Prostate gland (tissue), 2 donors: ENCODE measurements at regions not wholly inside any gene's neighbourhood (a gene's known extent, or its start where the extent isn't known, plus 50 kb on each side); places are given as distances from the start of the nearest gene placed in this dataset.

Experiments
- DNase-seq: peaks from one replicate; pipeline ENCODE4 v3.0.0-alpha.2; 2019; ENCODE audit warnings: low spot score
- H3K27ac ChIP-seq, 2 donors: fragments of 200-600 bp; sonication (generic); 2 replicates each; pipeline ENCODE4 v1.5.1; 2017 to 2019
- H3K27me3 ChIP-seq: fragments of 200-600 bp; sonication (generic); replicated peaks from 2 replicates; pipeline ENCODE4 v1.5.1; 2019; ENCODE audit not compliant: insufficient read depth
- H3K36me3 ChIP-seq, 2 donors: fragments of 200-600 bp; sonication (generic); 1 replicate in 1 of 2; 2 replicates in 1 of 2; pipeline versions ENCODE4 v1.5.1 to v1.8.1; 2017 to 2019
- H3K4me1 ChIP-seq: fragments of 200-600 bp; sonication (generic); replicated peaks from 2 replicates; pipeline ENCODE4 v1.5.1; 2019
- H3K4me3 ChIP-seq, 2 donors: fragments of 200-600 bp; sonication (generic); 2 replicates each; pipeline ENCODE4 v1.5.1; 2017 to 2019
- H3K9me3 ChIP-seq: fragments of 200-600 bp; sonication (generic); 2 replicates; pipeline ENCODE4 v1.5.1; 2017
- POLR2A ChIP-seq: fragments of 450-650 bp; IDR thresholded peaks from one replicate; pipeline ENCODE4 v1.6.1; 2016; ENCODE audit warnings: antibody characterized with exemption, mild to moderate bottlenecking
- POLR2AphosphoS5 ChIP-seq: sonication (generic); formaldehyde crosslinking; IDR thresholded peaks from one replicate; pipeline ENCODE4 v1.6.1; 2017; ENCODE audit warnings: antibody characterized with exemption
- WGBS: methylation state at CpG from one replicate; pipeline ENCODE4 v1.1.5; 2018; 5-methylcytosine and 5-hydroxymethylcytosine counted together
- intact Hi-C: fragments of 100-400 bp; cut with DNase I; formaldehyde crosslinking; loops from one replicate; pipeline ENCODE4 v1.14.2; 2022
- TF ChIP-seq, protein P1 (sequence below), 4 experiments: fragments of 200-600 bp in 2 of 4; fragments of 450-650 bp in 2 of 4; sonication (generic) in 2 of 4; IDR thresholded peaks; 1 replicate in 3 of 4; 2 replicates in 1 of 4; pipeline ENCODE4 v1.5.1; 2016 to 2019; ENCODE audit warnings: antibody characterized with exemption in 4 of 4, mild to moderate bottlenecking in 2 of 4, moderate library complexity in 2 of 4

DNA sequence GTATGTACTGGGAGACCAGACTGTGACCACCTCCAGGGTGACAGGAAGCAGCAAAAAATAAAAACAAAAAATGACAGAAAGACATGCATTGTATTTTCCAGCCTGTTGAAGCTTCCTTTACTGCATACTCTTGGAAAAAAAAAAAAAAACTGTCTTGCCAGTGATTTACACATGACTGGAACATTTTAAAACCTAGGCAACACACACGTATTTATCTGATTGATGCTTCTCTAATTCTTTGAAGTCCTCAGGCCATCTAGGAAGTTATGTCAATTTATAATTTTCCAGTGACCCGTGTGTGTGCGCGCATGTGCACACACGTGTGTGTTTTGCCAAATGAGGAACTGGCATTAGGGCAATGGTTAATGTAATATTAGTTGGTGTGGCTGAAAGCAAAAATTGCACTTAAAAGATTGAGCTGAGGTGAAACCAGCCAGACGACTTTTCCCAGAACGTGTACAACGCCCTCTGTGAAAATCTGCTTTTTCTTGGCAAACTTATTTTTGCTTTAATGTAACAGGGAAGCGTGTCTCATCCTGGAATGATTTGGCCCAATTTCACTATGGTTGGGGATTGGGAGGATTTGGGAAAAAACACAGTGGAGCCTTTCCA, 315.2 kb downstream of the TFAP2A start:
- intact Hi-C loops: no loop called here
- peak overlapping the region in 1 of 2 donors; percentile 24 for H3K4me3 ChIP-seq
- H3K27ac ChIP-seq: peak overlapping the region in 1 of 2 donors; percentile 38
- no peak for DNase-seq
- TF ChIP-seq POLR2A: no peak
- TF ChIP-seq, protein P1, sequence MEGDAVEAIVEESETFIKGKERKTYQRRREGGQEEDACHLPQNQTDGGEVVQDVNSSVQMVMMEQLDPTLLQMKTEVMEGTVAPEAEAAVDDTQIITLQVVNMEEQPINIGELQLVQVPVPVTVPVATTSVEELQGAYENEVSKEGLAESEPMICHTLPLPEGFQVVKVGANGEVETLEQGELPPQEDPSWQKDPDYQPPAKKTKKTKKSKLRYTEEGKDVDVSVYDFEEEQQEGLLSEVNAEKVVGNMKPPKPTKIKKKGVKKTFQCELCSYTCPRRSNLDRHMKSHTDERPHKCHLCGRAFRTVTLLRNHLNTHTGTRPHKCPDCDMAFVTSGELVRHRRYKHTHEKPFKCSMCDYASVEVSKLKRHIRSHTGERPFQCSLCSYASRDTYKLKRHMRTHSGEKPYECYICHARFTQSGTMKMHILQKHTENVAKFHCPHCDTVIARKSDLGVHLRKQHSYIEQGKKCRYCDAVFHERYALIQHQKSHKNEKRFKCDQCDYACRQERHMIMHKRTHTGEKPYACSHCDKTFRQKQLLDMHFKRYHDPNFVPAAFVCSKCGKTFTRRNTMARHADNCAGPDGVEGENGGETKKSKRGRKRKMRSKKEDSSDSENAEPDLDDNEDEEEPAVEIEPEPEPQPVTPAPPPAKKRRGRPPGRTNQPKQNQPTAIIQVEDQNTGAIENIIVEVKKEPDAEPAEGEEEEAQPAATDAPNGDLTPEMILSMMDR (IDR thresholded peaks at IDR 0.05): no peak
- TF ChIP-seq POLR2AphosphoS5: no peak
- 39% methylated on average over 9 of the region's 9 CpGs for WGBS
- no peaks in the 10 kb centered on the region for H3K27me3 ChIP-seq
- H3K36me3 ChIP-seq: no peaks in the 10 kb centered on the region
- H3K4me1 ChIP-seq: no peaks in the 10 kb centered on the region
- no peaks in the 10 kb centered on the region for H3K9me3 ChIP-seq

DNA sequence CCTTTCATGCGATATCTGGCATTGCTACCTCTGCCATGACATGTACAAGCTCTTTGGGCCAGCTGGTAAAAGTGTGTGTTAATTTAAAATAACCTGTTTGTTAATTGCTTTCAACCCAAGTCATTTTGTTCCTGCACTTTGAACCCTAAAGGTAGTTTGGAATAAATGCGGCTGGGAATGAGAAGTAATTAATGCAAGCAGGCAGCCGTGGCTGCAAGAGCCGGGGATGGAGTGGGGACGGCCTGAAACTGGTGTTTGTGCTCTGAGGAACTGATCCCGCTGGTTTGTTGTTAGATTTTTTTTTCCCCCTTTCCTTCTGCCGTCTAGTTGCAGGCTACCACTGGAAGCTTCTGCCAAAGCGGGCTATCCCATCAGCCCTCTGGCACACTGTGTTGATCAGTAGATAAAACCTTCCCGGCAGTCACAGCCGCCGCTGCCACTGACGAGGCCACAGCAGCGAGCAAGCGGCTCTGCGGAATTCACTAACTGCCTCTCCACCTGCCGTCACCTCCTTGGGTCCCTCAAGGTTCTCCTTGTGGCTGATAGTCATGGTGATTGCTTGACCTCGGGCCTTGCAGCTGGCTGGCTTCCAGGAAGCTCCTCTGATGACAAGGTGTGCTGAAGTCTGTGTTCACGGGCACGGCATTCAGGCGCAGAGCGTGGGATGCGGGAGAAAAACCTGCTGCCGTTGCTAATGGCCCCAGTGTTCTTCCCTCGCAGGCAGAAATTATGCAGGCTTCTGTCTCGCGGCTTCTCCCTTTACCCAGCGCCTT, 315.9 kb downstream of the TFAP2A start:
- DNase-seq: peak; percentile 72
- no peaks in the 10 kb centered on the region for H3K36me3 ChIP-seq
- H3K27me3 ChIP-seq: no peaks in the 10 kb centered on the region
- H3K4me3 ChIP-seq: peak overlapping the region; percentile 4 to 24
- H3K9me3 ChIP-seq: no peaks in the 10 kb centered on the region
- TF ChIP-seq, protein P1 (IDR thresholded peaks at IDR 0.05): no peak
- TF ChIP-seq POLR2AphosphoS5: peak; percentile 25
- H3K4me1 ChIP-seq: no peaks in the 10 kb centered on the region
- intact Hi-C loops: no loop called here
- WGBS: 24% methylated on average over 27 of the region's 27 CpGs
- H3K27ac ChIP-seq: peak overlapping the region; percentile 26 to 38

DNA sequence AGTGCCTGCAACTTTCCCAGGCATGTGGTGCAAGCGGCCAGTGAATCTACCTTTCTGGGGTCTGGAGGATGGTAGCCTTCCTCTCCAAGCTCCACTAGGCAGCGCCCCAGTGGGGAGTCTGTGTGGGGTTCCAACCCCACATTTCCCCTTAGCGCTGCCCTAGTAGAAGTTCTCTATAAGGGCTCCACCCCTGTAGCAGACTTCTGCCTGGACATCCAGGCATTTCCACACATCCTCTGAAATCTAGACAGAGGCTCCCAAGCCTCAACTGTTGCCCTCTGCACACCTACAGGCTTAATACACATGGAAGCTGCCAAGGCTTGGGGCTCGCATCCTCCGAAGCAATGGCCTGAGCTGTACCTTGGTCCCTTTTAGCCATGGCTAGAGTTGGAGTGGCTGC, 321.6 kb downstream of the TFAP2A start:
- H3K9me3 ChIP-seq: no peaks in the 10 kb centered on the region
- TF ChIP-seq, protein P1 (IDR thresholded peaks at IDR 0.05): no peak
- no peak for TF ChIP-seq POLR2A
- no peak for TF ChIP-seq POLR2AphosphoS5
- H3K4me3 ChIP-seq: no peak overlapping the region
- no peak overlapping the region for H3K27ac ChIP-seq
- H3K4me1 ChIP-seq: no peaks in the 10 kb centered on the region
- no peak for DNase-seq
- no peaks in the 10 kb centered on the region for H3K36me3 ChIP-seq
- intact Hi-C loops: no loop called here
- 95% methylated on average over 5 of the region's 5 CpGs for WGBS
- no peaks in the 10 kb centered on the region for H3K27me3 ChIP-seq

DNA sequence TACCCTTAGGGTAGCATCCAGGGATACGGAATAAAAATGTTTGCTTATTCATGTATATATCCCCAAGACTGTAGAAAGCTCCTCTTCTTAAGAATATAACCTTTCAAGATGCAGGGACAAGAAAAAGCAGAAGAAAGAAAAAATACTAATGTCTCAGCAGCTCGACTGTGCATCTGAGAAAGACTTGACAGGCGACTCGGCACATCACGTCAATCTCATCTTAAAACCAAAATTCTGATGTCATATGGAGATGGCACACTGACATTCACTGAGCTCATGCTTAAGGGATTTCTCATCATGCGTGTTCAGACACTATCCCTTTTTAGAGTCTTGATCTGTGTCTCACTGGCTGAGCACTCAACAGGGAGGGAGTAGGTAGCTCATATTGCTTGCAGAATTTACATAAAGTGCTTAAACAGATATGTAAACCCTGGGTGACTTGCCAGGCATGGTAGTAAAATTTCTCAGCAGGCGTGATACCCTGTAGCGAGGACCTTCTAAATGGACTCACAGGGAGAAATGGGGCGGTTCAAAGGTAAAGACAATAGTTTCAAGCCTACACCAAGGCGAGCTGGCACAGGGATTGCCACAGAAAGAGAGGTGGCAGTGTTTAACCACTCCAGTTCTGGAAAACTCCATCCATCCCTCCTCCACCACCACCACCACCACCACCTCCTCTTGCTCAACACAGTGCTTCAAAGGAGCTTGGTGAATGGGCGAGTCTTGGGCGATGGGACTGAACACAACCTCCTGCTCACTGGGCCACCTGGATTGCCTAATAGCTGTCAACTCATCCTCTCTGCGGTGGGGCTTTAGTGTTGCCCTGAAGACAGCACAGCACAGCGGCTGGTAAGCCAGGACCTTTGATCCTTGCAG, 330.5 kb downstream of the TFAP2A start:
- Histone ChIP-seq H3K27ac (no peak overlapping the region), H3K36me3 (no peaks in the 10 kb centered on the region), H3K9me3 (no peaks in the 10 kb centered on the region), H3K4me1 (no peaks in the 10 kb centered on the region), H3K4me3 (no peak overlapping the region), H3K27me3 (no peaks in the 10 kb centered on the region)
- TF ChIP-seq, protein P1 (IDR thresholded peaks at IDR 0.05): no peak
- TF ChIP-seq POLR2A (no peak), POLR2AphosphoS5 (no peak)
- DNase-seq: no peak
- 78% methylated on average over 14 of the region's 14 CpGs for WGBS
- intact Hi-C loops: no loop called here
